SH-SY5Y (cell line): ENCODE measurements at regions not wholly inside any gene's neighbourhood (a gene's known extent, or its start where the extent isn't known, plus 50 kb on each side); places are given as distances from the start of the nearest gene placed in this dataset.

Experiments used
- GATA2 ChIP-seq: IDR thresholded peaks from 2 replicates; pipeline ENCODE4 v1.6.1; 2011; ENCODE audit warnings: mild to moderate bottlenecking, low read depth, low read length
- GATA3 ChIP-seq: IDR thresholded peaks from 2 replicates; pipeline ENCODE4 v1.6.1; 2011; ENCODE audit warnings: low read depth, mild to moderate bottlenecking, low read length, moderate library complexity

DNA sequence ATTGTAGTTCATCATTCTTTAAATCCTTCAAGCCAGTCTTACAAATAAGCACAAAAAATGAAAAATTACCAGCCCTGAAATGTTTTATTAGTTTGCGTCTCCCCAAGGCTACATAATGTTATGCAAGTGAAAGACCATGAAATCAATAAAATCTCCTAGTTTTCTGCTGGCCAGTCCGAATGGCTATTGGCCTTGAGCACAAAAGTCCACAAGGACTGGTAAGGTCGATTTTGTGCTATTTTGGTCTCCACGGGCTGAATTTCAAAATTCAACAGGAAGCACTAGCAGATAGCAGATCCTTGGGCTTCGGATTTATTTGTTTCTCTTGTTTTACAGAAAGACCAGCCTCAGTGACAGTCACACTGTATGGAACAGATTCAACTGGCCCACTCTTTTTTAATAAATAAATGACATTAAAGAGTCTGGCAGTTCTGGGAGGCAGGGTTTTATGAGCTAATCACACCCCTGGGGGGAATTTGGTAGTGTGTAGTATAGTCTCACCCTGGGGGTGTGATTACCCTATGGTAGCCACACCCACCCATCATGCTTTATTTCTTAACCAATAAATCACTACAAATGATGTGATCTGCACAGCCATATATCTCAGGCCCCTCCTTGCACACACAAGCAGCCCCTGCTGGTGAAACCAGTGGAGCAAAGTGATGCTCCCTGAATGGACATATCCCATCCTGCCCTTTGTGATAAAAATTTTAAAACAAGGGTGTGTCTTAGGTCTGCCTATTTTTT lies 51.1 kb upstream of the TMEM33 start:
- TF ChIP-seq GATA2 (peak; percentile 39; the same call in 1 of the 2 replicates), GATA3 (no peak)

DNA sequence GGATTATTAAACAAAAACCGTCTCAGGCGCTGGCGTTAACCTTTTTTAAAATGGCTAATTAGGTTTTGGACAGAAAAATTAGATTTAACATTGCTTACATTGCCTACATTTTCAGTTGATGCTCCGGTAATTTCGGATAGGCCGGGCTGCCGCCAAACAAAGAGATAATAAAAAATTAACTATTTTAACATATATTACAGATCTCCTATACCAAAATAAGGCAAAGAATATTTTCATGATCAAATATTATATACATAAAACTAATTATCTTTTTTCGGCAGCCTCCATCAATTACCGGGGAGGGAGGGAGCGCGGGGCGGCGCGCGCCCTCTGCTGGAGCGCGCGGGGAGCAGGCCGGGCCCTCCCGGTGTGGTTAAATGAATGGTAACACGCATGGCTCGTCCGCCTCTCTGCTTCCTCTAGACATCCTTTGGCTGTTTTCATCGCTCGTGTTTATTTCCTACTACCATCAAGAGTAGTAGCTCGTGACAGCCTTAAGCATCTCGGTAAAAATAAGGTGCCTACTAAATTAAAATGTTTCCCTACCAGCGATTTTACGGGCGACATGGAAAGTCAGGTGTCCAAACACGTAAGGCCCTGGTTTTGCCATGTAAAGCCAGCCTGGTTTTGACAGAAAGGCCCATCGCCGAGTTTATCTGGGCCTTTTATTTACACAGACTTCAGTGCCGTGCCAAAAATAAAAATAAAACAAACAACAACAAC lies 52.4 kb upstream of the TMEM33 start:
- TF ChIP-seq GATA3 (no peak), GATA2 (peak; percentile 32; the same call in 1 of the 2 replicates)

DNA sequence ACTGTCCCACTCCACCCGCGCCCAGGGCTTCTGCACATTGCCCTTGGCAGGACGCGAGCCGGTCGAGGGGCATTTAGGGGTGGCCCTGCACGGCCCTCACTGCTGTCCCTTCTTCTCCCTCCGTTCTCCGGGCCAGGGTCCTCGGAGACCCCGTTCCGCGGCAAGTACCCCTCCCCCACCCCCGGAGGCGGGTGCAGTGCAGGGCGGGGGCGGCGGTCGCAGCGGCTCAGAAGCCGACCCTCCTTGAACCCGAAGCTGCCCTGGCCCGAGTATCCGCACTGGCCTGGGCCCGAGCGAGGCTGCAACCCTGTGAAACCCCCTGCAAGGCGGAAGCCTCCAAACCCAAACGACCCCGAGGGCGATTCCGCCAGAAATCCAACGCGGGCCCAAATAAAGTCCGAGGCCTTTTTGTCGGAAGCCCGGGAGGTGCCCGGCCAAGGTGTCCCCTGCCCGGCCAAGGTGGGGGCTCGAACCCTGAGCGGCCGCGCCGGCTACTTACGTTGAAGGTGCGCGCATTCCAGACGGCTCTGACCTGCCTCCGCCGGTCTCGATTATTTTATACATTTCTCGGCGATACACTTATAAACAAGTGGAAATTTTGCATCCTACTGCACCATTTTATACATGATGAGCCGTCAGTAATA lies 53.1 kb upstream of the TMEM33 start:
- no peak for TF ChIP-seq GATA3
- TF ChIP-seq GATA2, result no peak

DNA sequence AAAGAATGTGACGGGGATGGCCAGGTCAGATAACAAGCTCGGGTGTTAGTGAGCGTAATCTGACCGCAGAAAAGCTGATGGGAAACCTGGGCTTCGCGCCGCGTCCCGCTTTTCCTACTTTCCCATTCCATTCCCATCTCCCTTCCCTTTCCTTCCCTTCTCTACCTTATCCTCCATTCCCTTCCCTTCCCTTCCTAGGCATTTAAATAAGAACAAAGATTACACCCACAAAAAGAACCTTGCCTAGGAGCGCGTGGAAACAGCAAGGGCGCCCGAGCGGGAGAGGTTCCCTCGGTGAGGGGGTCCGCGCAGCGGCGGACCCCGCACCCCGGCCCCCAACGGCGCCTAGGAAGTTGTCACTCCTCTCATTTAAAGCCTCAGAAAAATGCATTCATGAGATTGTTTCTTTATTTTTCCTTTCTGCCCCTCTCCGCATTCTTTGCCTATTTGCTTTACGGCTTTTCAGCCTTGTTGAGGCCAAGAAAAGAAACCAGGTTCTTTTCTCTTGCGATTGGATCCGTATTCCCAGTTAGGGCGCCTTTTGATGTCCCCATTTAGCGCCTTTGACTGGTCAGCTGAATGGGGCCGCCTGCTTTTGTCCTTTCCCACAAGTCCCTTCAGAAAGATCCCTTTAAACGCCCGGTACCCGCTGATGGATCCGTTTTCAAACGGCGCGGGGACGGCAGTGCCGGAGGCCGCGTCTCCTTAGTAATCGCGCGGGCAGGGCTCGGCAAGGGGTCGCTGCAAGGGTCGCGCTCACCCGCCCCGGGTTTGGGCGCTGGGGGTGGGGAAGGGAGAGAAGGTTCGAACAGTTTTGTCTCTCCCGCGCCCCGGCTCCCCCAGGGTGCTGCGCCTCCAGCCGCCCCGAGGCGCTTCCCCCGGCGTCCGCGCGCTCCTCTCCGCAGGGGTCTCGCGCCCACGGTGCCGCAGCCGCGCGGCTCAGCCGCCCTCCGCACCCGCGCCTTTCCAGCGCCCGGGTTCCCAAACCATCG lies 54.1 kb upstream of the TMEM33 start:
- TF ChIP-seq GATA3 (no peak), GATA2 (no peak)

GRCh38 chr4:41880022-41880837 lies 55.0 kb upstream of the TMEM33 start:
- TF ChIP-seq GATA2 (no peak), GATA3 (no peak)

DNA sequence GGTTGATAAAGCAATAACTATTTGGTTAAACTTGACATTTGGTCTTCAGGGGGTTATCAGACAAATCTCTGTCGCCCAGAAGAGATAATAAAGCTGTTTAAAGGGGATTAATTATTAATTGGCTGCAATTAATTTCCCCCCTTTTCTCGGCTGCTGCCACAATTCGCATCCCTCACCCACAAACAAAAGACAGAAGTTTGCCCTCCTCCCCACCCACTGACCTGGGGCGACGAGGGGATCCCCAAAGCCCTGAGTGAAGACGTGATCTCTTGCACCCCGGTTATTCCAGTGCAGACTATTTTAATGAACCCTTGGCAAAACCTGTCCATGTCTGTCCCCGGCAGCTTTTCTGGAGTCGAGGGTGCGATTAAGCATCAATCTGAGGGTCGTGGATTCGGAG lies 55.7 kb upstream of the TMEM33 start:
- TF ChIP-seq GATA2, result peak; percentile 20; the same call in 1 of the 2 replicates
- no peak for TF ChIP-seq GATA3

GRCh38 chr4:41878991-41879491 lies 56.2 kb upstream of the TMEM33 start:
- TF ChIP-seq GATA3 (no peak), GATA2 (no peak)

DNA sequence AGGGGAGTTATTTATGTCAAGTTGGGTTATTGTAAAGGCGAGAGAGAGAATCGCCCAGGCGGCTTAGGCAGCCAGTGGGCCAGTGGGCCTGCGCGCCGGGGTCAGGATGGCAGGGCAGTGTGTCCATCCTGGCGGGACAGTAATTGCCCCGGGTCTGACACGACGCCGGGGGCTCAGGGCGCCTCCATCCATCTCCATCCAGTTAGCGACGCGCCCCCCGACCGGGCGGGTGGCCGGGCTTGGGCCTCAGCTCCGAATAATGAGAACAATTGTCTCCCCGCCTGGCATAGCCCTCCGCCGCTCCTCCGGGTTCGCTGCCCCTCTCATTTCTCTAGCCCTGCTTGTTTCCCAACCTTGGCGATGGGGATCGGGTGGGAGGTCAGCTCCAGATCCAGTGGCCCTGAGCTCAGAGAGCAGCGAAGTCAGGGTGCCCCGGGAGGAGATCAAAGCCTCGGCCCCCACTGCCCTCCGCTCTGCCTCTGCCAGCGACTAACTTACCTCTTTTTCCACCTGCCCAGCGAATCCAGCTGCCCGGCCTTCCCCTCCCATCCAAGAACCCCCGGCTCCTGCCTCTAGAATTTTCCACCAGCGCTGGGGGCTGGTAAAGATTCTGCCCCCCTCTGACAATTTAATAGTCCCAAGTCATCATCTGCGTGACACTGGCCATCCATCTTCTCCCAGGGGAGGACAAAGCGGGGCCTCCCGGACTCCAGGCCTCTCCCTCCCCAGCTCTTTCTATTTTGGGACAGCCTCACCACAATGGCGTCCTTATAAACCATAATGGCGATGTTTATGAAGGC lies 56.9 kb upstream of the TMEM33 start:
- no peak for TF ChIP-seq GATA3
- TF ChIP-seq GATA2, result no peak; the same call in 1 of the 2 replicates

DNA sequence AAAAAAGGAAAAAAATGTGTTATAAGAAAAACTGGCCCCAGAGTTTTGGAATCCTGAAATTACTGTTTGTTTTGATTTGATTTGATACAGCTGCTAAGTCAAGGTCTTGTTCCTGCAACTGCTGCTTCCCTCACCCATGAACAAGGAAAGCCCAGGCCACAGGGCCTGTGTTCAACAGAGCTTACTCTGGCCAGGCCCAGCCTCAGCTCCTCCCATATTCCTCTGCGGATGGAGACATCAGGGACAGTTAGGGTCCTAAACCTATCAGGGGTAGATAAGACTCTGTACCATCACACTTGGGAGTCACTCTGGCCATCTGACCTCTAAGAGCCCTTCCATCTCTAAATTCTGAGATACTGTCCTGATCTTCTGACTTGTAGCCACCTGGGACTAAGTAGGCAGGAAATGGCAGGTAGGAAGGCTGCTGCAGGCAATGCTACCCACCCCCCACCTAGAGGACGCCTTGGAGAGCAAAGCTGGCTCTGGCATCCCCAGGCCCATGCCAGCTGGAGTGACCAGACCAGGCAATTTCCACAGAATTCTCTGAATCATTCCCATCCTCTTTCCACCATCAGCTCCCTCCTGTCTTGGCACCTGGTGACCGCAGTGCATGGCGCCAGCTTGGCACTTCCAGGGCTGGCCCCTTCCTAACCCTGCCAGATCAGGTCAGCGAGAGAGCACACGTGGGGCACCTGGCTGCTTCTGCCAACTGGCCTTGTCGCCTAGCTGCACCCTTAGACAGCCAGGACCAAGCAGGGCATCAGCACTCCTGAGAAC lies 58.0 kb upstream of the TMEM33 start:
- TF ChIP-seq GATA2 (no peak), GATA3 (no peak)

DNA sequence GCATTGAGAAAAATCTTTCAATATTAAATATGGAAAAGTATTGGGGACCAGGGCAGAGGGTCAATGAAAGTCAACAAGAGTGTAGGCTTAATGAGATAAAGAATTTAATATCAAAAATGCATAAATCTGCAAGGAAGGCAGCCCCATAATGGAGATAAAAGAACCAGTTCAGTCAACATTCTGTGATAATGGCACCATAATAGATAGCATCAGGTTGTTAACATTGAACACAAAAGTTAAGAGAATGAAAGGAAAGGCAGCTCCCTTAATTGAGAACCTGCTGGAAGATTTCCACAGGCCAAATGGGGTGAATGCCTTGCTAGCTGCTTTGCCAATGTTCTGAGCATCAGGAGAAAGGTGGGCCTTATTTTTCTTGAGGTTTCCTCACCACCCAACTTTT lies 60.4 kb upstream of the TMEM33 start:
- TF ChIP-seq GATA3 (peak; percentile 54; the same call in 1 of the 2 replicates), GATA2 (peak; percentile 33; the same call in 1 of the 2 replicates)

GRCh38 chr4:41874398-41874797 lies 60.8 kb upstream of the TMEM33 start:
- TF ChIP-seq GATA2, result no peak
